GM19452 (cell line): ENCODE measurements at regions not wholly inside any gene's neighbourhood (a gene's known extent, or its start where the extent isn't known, plus 50 kb on each side); places are given as distances from the start of the nearest gene placed in this dataset.
"Not testable (repeated sequence)": the region's sequence is repeated elsewhere in the genome, so short reads cannot be mapped to it uniquely, and the experiment has no call there.

Experiments used
- ATAC-seq: cut with Tn5 transposase; IDR thresholded peaks from one replicate; pipeline ENCODE4 v1.9.1; 2021; ENCODE audit not compliant: unreplicated experiment

- ATAC-seq = no peak
Observed at GRCh38 chrX:42832764-42833549, 55.0 kb upstream of the PPP1R2C start.

GRCh38 chrX:42833550-42833940, 55.6 kb upstream of the PPP1R2C start:
- ATAC-seq = not testable (repeated sequence)

GRCh38 chrX:42837101-42837726, 59.3 kb upstream of the PPP1R2C start:
- ATAC-seq = no peak

GRCh38 chrX:42837747-42838146, 59.8 kb upstream of the PPP1R2C start:
- ATAC-seq = peak; percentile 74

GRCh38 chrX:42839632-42840031, 61.7 kb upstream of the PPP1R2C start:
- ATAC-seq = no peak

- ATAC-seq = no peak
Observed at GRCh38 chrX:42846741-42847140, 68.8 kb upstream of the PPP1R2C start.

GRCh38 chrX:42855259-42855658, 77.3 kb upstream of the PPP1R2C start:
- no peak for ATAC-seq

GRCh38 chrX:42857766-42858165, 79.8 kb upstream of the PPP1R2C start:
- ATAC-seq = no peak

- no peak for ATAC-seq
Observed at GRCh38 chrX:42869011-42869410, 91.0 kb upstream of the PPP1R2C start.

GRCh38 chrX:42869659-42870476, 91.9 kb upstream of the PPP1R2C start:
- ATAC-seq = peak; percentile 91

- ATAC-seq = no peak
Observed at GRCh38 chrX:42886519-42886918, 108.6 kb upstream of the PPP1R2C start.

GRCh38 chrX:42900947-42901346, 123.0 kb upstream of the PPP1R2C start:
- no peak for ATAC-seq

GRCh38 chrX:42902513-42902912, 124.5 kb upstream of the PPP1R2C start:
- no peak for ATAC-seq

GRCh38 chrX:42920752-42921151, 142.8 kb upstream of the PPP1R2C start:
- ATAC-seq = no peak

GRCh38 chrX:42930071-42930470, 152.1 kb upstream of the PPP1R2C start:
- ATAC-seq = no peak

GRCh38 chrX:42930951-42931350, 153.0 kb upstream of the PPP1R2C start:
- no peak for ATAC-seq

- ATAC-seq = no peak
Observed at GRCh38 chrX:42933187-42933586, 155.2 kb upstream of the PPP1R2C start.

- ATAC-seq = peak; percentile 99
Observed at GRCh38 chrX:42934020-42934726, 156.2 kb upstream of the PPP1R2C start.

- no peak for ATAC-seq
Observed at GRCh38 chrX:42941671-42942070, 163.7 kb upstream of the PPP1R2C start.

GRCh38 chrX:42943051-42943974, 165.3 kb upstream of the PPP1R2C start:
- peak; percentile 79 for ATAC-seq
